Stimulated activated CD4-positive, alpha-beta T cell treated with anti-CD3 and anti-CD28 coated beads, Interleukin-15, amount 100 ng/mL, for 24 hours (primary cell): ENCODE measurements at regions not wholly inside any gene's neighbourhood (a gene's known extent, or its start where the extent isn't known, plus 50 kb on each side); places are given as distances from the start of the nearest gene placed in this dataset.
"Not testable (repeated sequence)": the region's sequence is repeated elsewhere in the genome, so short reads cannot be mapped to it uniquely, and the experiment has no call there.

ENCODE experiments used
- DNase-seq: peaks from one replicate; pipeline ENCODE4 v3.0.0-alpha.2; 2020

DNA sequence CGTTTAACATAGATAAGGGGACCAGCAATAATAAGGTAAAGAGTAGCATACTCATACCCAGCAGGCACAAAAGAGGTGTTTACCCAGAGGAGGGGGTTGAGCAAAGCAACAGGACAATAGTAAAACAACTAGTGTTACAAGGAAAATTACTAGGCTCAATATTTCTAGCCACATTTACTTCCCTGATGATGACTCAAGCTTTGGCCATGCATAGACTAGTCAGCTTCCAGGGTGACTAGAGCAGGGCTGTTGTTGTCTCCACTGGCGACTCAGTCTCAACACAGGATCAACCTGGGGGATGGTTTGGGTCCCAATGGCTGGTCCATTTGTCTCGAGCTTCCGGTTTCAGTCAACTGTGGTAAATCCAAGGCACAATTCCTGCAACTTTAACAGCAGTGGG, 217.7 kb upstream of the KCND2 start:
- no peak for DNase-seq

DNA sequence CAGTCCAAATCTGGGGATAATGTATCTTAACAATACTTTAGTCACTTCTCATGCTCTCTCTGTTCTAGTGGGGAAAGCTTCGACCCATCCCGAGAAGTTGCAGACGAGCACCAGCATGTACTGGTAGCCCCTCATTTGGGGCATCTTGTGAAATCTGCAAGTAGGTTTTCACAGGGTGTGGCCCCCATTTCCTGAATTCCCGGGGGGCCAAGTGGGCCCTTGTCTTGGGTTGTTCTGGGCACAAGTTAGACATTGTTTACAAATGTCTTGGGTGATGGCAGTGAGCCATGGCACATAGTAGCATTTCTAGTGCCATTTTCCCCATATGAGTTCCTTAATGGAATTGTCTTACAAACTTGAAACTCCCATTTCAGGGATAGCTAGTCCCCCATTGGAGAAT, 216.7 kb upstream of the KCND2 start:
- no peak for DNase-seq

DNA sequence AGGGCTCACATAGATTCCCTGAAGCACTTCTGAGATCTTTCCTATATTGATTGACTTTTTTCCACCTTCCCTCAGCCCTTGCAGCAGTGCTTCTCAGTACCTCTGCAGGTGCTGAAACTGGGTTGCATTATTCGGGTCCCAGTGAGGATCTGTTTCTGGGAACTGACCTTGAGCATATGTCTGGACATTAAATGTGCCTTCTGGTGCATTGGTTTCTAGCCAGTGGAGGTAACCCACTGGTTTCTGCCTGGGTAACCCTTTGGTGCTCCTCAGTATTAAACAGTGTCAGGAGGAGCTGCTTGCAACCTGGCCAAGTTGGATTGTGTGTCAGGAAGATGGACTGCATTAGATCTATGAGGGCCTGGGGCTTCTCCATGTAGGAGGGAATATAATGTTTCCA, 213.3 kb upstream of the KCND2 start:
- DNase-seq, result no peak

DNA sequence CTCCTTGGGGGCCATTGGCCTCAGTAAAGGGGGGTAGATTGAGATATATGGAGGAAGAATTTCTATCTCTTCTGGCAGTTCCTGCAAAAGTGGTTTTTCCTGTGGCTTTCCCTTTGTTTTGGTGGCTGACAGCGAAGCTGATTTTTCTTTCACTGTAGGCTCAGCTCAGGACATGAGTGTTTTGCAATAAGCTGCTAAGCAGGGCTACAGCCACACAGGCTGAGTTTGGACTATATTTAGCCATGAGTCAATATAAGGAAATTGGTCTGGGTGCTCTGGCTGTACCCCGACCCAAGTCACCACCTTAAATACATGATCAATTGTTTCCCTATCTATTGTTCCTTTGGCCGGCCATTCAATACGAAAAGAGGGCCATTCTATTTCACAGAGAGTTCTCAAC, 212.7 kb upstream of the KCND2 start:
- no peak for DNase-seq

DNA sequence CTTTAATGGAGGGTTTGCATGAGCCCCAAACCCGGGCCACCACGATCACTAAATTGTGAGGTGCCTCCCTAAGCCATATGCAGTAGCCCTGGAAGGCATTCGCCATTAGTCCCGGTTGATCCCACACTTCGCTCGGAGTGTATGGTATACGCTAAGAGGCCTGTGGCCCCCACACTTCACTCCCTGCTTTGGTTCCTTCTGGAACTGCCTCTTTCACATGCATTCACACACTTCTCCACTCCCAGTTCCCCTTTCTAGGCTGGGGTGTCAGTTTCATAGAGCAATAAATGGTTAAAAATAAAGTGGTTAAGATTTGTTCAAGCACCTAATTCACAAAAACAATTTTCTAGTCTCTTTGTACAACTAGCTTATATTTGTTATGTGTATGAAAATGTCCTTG, 212.1 kb upstream of the KCND2 start:
- DNase-seq, result no peak

DNA sequence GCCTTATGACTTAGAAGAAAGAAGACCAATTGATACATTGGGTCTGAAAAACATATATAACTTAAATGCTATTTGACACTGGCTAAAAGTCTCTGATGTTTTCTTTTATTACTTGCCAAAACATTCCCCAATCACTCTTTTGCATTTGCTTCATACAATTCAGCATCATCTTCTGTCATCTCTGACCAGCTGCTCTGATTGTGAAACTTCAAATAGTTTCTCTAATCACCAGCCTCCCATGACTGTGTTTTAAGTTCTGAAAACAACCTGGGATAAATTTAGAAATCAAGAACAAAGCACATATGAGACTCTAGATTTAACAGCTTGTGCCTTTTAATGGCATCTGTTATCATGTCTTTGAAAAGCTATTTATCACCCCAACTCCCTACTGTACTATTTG, 208.4 kb upstream of the KCND2 start:
- no peak for DNase-seq

DNA sequence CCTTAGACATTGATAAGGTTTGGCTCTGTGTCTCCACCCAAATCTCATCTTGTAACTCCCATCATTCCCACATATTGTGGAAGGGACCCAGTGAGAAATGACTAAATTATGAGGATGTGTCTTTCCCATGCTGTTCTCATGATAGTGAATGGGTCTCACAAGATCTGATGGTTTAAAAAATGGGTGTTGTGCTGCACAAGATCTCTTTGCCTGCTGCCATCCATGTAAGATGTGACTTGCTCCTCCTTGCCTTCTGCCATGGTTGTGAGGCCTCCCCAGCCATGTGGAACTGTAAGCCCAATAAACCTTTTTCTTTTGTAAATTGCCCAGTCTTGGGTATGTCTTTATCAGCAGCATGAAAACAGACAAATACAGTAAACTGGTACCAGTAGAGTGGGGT, 206.1 kb upstream of the KCND2 start:
- DNase-seq, result not testable (repeated sequence)

DNA sequence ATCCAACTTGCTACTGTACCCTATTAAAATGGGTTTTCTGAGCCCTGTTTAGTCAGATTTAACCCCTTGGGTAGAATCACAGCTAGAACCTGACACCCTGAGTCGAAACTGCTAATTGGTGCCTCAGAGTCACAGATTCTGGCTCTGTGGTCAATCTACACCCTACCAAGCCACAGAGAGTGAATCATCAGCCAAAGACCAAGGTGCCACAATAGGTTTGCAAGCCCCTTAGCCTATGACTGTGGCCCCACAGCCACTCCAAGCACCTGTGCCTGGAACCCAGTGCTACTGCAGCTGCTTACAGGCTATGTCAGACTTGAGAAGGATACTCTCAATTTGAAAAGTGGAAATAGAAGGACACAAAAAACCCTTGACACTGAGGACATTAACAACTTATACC, 202.8 kb upstream of the KCND2 start:
- DNase-seq, result no peak

DNA sequence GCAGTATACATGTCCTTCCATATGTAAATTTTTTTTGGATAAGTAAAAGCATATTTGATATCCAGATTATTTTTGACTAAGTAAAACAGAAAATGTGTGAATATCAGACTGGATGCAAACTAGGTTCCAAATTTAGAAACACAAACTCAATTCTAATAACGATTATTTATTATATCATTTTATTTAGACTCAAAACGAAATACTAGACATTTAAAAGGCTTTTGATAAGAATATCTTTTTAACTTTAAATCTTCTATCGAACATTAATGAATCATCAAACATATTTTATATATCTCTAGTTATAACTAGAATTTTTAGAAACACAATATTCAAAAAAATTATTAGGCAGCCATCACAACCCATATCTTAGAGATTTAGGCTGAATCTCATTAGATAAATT, 195.2 kb upstream of the KCND2 start:
- no peak for DNase-seq

DNA sequence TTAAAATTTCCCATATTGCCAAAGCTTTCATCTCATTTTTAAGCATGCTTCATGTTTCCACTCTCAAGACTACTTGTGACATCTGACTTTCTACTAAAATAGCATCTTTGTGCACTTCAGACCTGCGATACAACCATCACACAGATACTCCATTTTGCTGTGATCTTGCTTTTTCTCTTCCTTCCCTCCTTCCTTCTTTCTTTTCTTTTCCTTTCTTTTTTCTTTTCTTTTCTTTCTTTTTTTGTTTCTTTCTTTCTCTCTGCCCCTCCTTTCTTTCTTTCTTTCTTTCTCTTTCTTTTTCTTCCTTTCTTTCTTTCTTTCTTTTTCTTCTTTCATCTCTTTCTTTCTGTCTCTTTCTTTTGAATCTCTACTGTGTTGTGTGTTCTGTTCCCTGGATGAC, 194.0 kb upstream of the KCND2 start:
- no peak for DNase-seq

DNA sequence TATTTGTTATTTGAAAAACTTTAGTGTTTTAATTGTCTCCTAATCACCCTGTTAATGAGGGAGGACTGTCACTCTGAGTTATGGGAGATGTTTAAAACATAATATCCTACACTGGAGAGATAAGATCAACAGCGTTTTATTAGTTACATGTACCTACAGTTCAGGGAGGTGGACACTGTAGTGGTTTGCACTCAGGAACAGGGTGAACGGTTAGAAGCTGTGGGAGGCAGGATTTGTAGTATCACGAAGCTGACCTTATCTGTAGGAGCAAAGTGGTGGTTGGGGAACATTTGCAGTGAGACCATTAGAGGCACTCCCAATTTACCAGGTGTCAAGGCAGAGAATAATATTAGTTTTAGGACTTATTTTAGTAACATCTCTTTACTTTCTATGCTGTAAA, 193.3 kb upstream of the KCND2 start:
- no peak for DNase-seq

DNA sequence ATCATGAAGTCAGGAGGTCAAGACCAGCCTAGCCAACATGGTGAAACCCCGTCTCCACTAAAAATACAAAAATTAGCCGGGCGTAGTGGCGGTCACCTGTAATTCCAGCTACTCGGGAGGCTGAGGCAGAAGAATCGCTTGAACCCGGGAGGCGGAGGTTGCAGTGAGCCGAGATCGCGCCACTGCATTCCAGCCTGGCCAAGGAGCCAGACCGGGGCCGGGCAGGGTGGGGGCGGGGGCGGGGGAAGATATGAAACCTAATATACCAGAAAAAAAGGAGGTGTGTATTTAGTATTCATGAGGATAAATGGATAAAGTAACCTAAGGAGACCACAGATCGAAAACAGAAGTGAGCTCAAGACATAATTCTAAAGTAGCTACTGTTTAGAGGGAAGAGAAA, 186.5 kb upstream of the KCND2 start:
- not testable (repeated sequence) for DNase-seq

DNA sequence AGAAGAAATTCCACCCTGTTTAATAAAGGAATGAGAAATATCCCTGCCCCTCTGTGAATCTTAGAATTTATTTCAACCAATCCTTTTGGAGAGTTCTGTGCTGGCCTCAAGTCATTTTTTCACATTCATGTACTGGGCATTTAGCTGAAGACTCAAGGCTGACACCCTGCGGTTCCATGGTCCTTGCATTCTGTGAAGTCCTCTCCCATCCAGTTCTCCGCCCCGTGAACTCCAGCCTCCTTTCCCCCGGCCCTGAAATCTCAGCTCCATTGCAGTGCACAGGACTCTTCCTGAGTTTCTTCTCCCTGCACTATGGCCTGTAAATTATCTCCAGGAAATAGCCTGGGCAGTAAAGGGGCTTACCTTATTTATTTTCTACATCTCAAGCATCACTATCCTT, 183.0 kb upstream of the KCND2 start:
- no peak for DNase-seq

DNA sequence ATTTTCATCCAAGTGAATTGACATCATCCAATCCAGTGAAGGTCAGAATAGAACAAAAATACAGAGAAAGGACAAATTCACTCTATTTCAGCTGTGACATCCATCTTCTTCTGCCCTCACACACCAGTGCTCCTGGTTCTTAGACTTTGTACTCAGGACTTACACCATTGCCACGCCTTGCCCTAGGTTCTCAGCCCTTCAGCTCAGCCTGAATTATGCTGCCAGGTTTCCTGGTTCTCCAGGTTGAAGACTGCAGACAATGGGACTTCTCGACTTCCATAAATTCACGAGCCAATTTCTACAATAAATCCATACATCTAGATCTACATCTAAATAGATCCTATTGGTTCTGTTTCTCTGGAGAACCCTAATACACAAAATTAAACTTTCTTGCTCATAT, 181.2 kb upstream of the KCND2 start:
- DNase-seq, result no peak

DNA sequence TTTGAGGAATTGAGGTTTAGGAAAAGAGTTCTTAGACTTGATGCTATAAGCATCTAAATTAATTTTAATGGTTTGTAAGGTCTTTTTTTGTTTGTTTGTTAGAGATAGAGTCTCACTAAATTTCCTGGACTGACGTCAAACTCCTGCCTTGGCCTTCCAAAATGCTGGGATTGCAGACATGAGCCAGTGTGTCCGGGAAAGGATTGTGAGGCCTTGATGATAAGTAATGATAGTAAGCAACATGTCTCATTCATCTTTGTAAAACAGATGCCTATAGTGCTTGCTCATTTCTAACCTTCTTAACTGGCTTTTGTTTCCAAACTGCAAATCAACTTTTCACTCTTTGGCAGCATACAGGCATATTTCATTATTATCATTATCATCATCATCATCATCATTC, 176.0 kb upstream of the KCND2 start:
- DNase-seq, result no peak

DNA sequence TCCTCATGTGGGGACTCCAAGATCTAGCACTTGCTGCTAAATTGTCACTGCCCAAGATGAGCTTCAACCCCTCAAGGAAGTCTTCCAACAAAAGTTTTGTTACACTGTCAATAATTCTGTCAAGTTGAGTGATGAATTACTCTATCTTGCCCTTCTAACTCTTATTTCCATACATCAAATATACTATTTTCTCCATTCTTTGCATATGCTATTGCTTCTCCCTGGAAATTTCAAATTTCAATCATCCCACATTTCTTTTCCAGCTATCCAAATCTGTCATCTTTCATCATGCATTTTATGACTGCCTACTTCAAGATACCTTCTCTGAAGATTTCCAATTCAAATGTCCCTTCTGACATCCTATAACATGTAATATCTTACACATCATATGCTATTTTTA, 175.2 kb upstream of the KCND2 start:
- DNase-seq, result no peak

DNA sequence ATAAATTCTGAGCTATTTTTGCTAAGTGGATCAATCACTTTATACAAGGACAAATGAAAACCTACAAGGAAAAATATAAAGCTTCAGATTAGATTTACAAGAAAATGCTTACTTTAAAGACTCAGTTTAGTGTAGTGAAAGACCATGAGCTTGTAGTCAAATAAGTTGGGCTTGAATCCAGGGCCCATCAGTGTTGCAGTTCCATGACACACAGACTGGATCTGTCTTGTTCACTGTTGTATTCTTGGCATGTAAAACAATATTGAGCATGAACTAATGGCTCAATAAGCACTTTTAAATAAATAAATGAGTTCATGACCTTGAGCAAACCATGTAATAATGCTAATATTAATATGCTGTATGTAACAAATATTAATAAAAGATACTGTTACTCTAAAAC, 164.6 kb upstream of the KCND2 start:
- no peak for DNase-seq

DNA sequence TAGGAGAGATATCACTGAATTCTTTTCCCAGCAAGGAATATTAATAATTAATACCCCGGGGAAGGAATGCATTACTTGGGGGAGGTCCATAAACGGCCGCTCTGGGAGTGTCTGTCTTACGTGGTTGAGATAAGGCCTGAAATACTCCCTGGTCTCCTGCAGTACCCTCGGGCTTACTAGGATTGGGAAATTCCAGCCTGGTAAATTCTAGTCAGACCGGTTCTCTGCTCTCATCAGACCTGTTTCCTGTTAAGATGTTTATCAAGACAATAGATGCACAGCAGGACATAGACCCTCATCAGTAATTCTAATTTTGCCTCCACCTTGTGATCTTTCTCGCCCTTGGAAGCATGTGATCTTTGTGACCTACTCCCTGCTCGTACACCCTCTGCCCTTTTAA, 162.8 kb upstream of the KCND2 start:
- DNase-seq, result no peak

DNA sequence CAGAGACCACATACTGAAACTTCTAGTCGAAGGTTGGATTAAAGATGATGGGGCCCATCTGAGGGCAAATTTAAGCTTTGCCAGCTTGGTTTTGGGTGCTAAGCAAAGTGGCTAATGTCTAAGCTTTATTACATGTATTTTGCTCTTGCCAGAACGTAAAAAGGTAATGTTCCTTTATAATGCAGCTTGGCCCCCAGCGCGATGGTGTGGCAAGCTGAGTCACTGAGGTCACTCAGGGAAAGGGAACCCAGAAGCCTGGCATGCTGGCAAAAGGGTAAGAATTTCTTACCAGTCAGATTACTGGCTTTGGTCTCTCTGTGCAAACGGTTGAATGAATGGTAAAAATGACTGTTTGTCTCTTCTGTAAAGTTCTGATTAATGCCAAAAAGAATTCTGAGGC, 158.3 kb upstream of the KCND2 start:
- DNase-seq, result no peak

DNA sequence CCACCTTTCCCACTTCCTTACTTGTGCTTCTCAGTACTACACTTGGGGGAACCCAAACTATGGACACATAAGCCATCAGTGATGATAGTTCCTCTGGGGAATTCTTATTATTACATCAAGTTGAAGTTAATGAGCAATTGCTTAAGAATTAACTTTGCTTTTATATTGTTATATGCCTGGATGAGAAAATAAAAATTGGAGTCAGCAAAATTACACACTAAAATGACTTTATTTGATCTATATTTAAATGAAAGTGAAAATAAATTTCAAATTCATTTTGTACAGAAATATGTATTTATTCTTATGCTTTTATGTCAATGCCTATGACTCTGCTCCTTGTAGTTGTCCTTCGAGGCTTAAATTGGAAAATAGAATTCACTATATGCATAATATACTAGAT, 149.4 kb upstream of the KCND2 start:
- DNase-seq, result no peak

DNA sequence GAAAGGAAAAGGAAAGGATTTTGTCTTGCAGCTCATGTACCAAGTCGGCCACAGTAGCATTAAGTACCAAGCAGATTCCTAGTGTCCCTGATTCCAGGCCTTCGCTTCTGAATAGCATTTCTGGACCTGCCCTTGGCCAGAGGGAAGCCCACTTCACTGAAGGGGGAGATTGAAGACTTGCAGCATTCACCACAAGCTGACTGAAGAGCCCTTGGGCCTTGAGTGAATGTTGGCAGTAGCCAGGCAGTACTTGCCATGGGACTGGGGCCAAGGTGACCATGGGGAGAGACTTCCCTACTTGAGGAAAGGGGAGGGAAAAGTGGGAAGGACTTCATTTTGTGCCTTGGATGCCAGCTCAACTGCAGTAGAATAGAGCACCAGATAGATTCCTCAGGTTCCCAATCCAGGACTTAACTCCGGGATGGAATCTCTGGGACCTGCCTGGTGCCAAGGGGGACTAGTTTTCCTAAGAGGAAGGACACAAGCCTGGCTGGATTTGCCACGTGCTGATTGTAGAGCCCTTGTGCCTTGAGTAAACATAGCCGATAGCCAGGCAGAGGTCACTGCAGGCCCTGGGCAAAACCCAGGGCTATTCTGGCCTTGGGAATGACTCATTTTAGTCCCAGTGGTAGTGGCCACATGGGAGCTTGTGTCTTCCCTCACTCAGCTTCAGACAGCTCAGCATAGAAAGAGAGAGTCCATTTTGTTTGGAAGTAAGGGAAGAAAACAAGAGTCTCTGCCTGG, 141.7 kb upstream of the KCND2 start:
- DNase-seq, result no peak

DNA sequence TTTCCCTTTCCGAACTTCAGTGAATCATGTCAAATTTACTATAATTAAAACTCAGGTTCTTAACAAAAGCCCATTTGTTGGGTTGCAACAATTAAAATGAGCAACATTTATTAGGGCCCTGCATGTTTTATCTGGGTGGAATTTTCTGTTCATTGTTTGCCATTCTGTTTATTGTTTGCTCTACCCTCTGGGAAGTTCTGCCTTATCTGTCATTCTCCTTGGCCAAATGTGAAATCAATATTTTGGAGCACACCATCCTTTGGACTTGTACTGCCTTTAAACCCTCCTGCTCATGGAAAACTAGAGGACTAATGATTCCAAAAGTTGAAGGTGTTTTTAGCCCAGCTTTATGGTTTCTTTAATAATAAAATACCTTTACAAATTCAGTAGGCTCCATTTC, 134.5 kb upstream of the KCND2 start:
- no peak for DNase-seq

DNA sequence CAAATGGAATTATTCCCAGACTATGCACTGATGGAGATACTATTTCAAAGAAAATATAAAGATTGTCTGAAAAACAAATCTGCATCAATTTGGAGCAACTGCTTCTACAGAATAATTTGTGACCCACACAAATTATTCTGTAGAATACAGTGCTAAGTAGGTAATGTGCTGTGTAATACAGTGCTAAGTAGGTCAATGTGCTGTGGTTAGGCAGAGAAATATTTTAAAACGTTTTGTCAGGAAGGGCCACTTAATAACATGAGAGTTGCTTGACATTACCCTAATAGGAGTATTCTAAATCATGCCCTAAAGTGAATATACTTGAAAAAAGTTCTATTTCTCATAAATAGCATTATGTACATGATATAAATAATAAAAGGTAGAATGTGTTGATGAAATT, 116.5 kb upstream of the KCND2 start:
- DNase-seq, result no peak

DNA sequence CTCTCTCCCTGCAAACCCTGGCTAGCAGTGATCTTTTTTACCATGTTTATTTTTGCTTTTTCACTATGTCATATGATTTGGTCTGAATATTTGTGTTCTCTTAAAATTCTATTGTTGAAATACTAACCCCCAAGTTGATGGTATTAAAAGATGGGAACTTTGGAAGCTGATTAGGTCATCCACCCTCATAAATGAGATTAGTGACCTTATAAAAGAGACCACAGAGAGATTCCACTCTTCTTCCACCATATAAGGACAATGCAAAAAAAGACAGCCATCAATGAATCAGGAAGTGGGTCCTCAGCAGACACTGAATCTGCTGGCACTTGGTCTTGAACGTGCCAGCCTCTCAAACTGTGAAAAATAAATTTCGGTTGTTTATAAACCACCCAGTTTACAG, 112.8 kb upstream of the KCND2 start:
- no peak for DNase-seq

DNA sequence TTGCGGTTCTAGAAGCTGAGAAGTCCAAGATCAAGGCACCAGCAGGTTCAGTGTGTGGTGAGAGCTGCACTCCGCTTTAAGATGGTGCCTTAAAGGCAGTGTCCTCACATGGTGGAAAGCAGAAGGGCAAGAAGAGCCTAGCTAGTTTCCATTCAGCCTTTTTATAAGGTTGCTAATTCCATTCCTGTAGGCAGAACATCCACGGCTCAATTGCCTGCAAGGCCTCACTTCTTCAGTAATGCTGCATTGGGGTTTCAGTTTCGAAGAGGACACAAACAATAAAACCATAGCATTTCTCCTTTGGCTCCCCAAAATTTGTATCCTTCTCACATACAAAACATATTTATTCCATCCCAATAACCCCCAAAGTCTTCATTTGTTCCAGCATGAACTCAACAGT, 109.5 kb upstream of the KCND2 start:
- no peak for DNase-seq

DNA sequence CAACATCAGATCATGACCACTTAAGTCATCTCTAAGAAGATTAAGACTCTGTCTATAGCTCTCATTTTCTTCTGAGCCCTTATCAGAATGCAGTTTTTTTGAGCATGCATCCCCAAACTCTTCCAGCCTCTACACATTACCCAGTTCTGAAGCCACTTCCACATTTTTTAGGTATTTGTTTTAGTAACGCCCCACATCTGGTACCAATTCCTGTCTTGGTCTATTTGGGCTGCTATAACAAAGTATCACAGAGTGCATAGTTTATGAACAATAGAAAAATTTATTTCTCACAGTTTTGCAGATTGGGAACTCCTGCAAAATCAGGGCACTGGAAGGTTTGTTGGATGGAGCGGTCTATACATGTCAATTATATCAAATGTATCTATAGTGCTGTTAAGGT, 107.7 kb upstream of the KCND2 start:
- DNase-seq, result no peak
